OCI-LY3 (cell line): ENCODE measurements at regions not wholly inside any gene's neighbourhood (a gene's known extent, or its start where the extent isn't known, plus 50 kb on each side); places are given as distances from the start of the nearest gene placed in this dataset.

Experiments
- H2AFZ ChIP-seq: fragments of 200-600, 300-600 bp; shearing (Covaris generic); 2 replicates; pipeline ENCODE4 v1.6.0; 2014; ENCODE audit warnings: antibody characterized with exemption, low read depth, low read length
- H3K27ac ChIP-seq: fragments of 200-600, 300-600 bp; sonication (generic); 2 replicates; pipeline ENCODE4 v1.5.1; 2014; ENCODE audit warnings: mild to moderate bottlenecking, low read length, moderate library complexity, mixed read lengths
- H3K27me3 ChIP-seq: fragments of 200-600, 300-600 bp; sonication (generic); 2 replicates; pipeline ENCODE4 v1.6.1; 2014; ENCODE audit warnings: low read depth, low read length, mixed read lengths
- H3K36me3 ChIP-seq: fragments of 200-600, 300-600 bp; sonication (generic); replicated peaks from 2 replicates; pipeline ENCODE3; 2014; ENCODE audit warnings: low read depth, low read length, mixed read lengths
- H3K4me1 ChIP-seq: fragments of 300-600, 200-600 bp; sonication (generic); 2 replicates; pipeline ENCODE4 v1.6.1; 2014; ENCODE audit warnings: low read length, mixed read lengths
- H3K4me2 ChIP-seq: fragments of 200-600, 300-600 bp; sonication (generic); 2 replicates; pipeline ENCODE4 v1.6.1; 2014; ENCODE audit warnings: low read length, mixed read lengths
- H3K4me3 ChIP-seq: fragments of 300-600, 200-600 bp; sonication (generic); 2 replicates; pipeline ENCODE4 v1.5.1; 2014; ENCODE audit warnings: antibody characterized with exemption, mild to moderate bottlenecking, low read length, moderate library complexity
- H3K79me2 ChIP-seq: fragments of 300-600, 200-600 bp; shearing (Covaris generic); 2 replicates; pipeline ENCODE4 v1.6.1; 2014; ENCODE audit warnings: mild to moderate bottlenecking, low read length, mixed read lengths
- H3K9ac ChIP-seq: fragments of 300-600, 200-600 bp; shearing (Covaris generic); 2 replicates; pipeline ENCODE4 v1.6.0; 2014; ENCODE audit warnings: mild to moderate bottlenecking, low read length, moderate library complexity
- H3K9me3 ChIP-seq: fragments of 200-600, 300-600 bp; shearing (Covaris generic); 2 replicates; pipeline ENCODE4 v1.6.1; 2014; ENCODE audit warnings: low read length, mixed read lengths; ENCODE audit not compliant: insufficient read depth
- H4K20me1 ChIP-seq: fragments of 200-600, 300-600 bp; sonication (generic); 2 replicates; pipeline ENCODE4 v1.6.1; 2016; ENCODE audit warnings: low read length, mixed read lengths; ENCODE audit not compliant: insufficient read depth
- CTCF ChIP-seq: fragments of 200-600, 300-600 bp; sonication (generic); IDR thresholded peaks from 2 replicates; pipeline ENCODE4 v1.5.1; 2014; ENCODE audit warnings: antibody characterized with exemption, low read length, low read depth
- EZH2phosphoT487 ChIP-seq: fragments of 200-600 bp; shearing (Covaris generic); IDR thresholded peaks from 2 replicates; pipeline ENCODE4 v1.6.1; 2018; ENCODE audit warnings: antibody characterized with exemption, mixed run types, low read depth

DNA sequence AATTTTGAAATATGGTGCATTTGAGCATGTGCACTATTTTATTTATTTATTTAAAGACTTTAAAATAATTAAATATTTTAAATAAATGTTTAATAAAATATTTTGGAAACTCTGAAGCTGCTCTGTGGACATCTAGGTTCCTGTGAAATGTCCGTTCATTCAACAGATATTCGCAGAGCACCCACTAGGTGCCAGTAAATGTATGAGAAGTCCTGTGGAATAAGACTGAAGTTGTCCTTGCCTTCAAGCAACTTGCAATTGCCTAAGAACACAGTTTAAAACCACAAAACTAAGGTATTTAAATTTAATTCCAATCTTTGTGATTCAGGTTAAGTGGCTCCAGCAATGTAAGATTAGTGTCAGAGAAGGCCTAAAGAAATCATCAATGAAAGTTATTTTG lies 306.7 kb downstream of the GBA3 start:
- H3K27ac ChIP-seq = no peak overlapping the region
- no peaks in the 10 kb centered on the region for H3K79me2 ChIP-seq
- no peaks in the 10 kb centered on the region for H3K36me3 ChIP-seq
- H3K4me2 ChIP-seq = no peak overlapping the region
- H2AFZ ChIP-seq = no peak overlapping the region
- H3K9me3 ChIP-seq = no peaks in the 10 kb centered on the region
- no peaks in the 10 kb centered on the region for H4K20me1 ChIP-seq
- H3K4me1 ChIP-seq = no peaks in the 10 kb centered on the region
- TF ChIP-seq CTCF (peak; percentile 16; the same call in 1 of the 2 replicates), EZH2phosphoT487 (no peak)
- no peaks in the 10 kb centered on the region for H3K27me3 ChIP-seq
- no peak overlapping the region for H3K9ac ChIP-seq
- H3K4me3 ChIP-seq = no peak overlapping the region

GRCh38 chr4:22997358-22998224 lies 304.9 kb downstream of the GBA3 start:
- TF ChIP-seq EZH2phosphoT487 (no peak), CTCF (no peak)
- no peaks in the 10 kb centered on the region for H3K4me1 ChIP-seq
- no peaks in the 10 kb centered on the region for H3K27me3 ChIP-seq
- no peaks in the 10 kb centered on the region for H3K36me3 ChIP-seq
- H3K4me2 ChIP-seq = no peak overlapping the region
- H4K20me1 ChIP-seq = no peaks in the 10 kb centered on the region
- no peaks in the 10 kb centered on the region for H3K79me2 ChIP-seq
- no peak overlapping the region for H3K27ac ChIP-seq
- no peak overlapping the region for H2AFZ ChIP-seq
- H3K9me3 ChIP-seq = no peaks in the 10 kb centered on the region
- no peak overlapping the region for H3K4me3 ChIP-seq
- H3K9ac ChIP-seq = no peak overlapping the region

GRCh38 chr4:22991576-22991975 lies 298.8 kb downstream of the GBA3 start:
- Histone ChIP-seq H3K9ac (no peak overlapping the region), H4K20me1 (no peaks in the 10 kb centered on the region), H3K27ac (no peak overlapping the region), H3K4me1 (no peaks in the 10 kb centered on the region), H3K79me2 (no peaks in the 10 kb centered on the region), H3K4me3 (no peak overlapping the region), H2AFZ (no peak overlapping the region), H3K27me3 (no peaks in the 10 kb centered on the region), H3K36me3 (no peaks in the 10 kb centered on the region), H3K9me3 (no peaks in the 10 kb centered on the region), H3K4me2 (no peak overlapping the region)
- TF ChIP-seq EZH2phosphoT487 (no peak), CTCF (no peak)

GRCh38 chr4:22988526-22988925 lies 295.8 kb downstream of the GBA3 start:
- Histone ChIP-seq H3K36me3 (no peaks in the 10 kb centered on the region), H3K27me3 (no peaks in the 10 kb centered on the region), H3K4me1 (no peaks in the 10 kb centered on the region), H3K4me2 (no peak overlapping the region), H4K20me1 (no peaks in the 10 kb centered on the region), H3K9me3 (no peaks in the 10 kb centered on the region), H3K4me3 (no peak overlapping the region), H3K27ac (no peak overlapping the region), H3K9ac (no peak overlapping the region), H2AFZ (no peak overlapping the region), H3K79me2 (no peaks in the 10 kb centered on the region)
- TF ChIP-seq CTCF (no peak), EZH2phosphoT487 (no peak)
